HL-60 (cell line): ENCODE measurements at regions not wholly inside any gene's neighbourhood (a gene's known extent, or its start where the extent isn't known, plus 50 kb on each side); places are given as distances from the start of the nearest gene placed in this dataset.

Experiments
- DNase-seq, 2 experiments: peaks; one replicate each; pipeline ENCODE4 v3.0.0-alpha.2; 2010 to 2020; ENCODE audit warnings: low read depth in 1 of 2, low spot score in 1 of 2
- H3K27ac ChIP-seq: fragments of 250-450 bp; sonication (Bioruptor Pico); replicated peaks from 2 replicates; pipeline ENCODE4 v1.5.1; 2020; ENCODE audit warnings: mild to moderate bottlenecking, moderate library complexity
- H3K27me3 ChIP-seq: fragments of 250-450 bp; sonication (Bioruptor Pico); 2 replicates; pipeline ENCODE4 v1.5.1; 2021; ENCODE audit warnings: mild to moderate bottlenecking, moderate library complexity; ENCODE audit not compliant: insufficient read depth, poor library complexity, severe bottlenecking
- H3K4me3 ChIP-seq: replicated peaks from 2 replicates; pipeline ENCODE4 v1.5.1; 2011; ENCODE audit warnings: mild to moderate bottlenecking, control low read depth, low read length; ENCODE audit not compliant: insufficient read depth
- GABPA ChIP-seq: IDR thresholded peaks from 2 replicates; pipeline ENCODE4 v1.6.1; 2012; ENCODE audit warnings: low read depth
- POLR2AphosphoS5 ChIP-seq: IDR thresholded peaks from 2 replicates; pipeline ENCODE4 v1.6.1; 2012; ENCODE audit warnings: low read depth
- SPI1 ChIP-seq: IDR thresholded peaks from 2 replicates; pipeline ENCODE4 v1.6.1; 2012; ENCODE audit warnings: low read depth, mild to moderate bottlenecking, borderline replicate concordance
- TF ChIP-seq, protein P1 (sequence below): IDR thresholded peaks from 2 replicates; pipeline ENCODE4 v1.6.1; 2012; ENCODE audit warnings: low read depth; ENCODE audit not compliant: insufficient replicate concordance
- TF ChIP-seq, protein P2 (sequence below): IDR thresholded peaks from one replicate; pipeline ENCODE4 v1.5.1; 2011; ENCODE audit warnings: low read length, control low read depth, inconsistent platforms; ENCODE audit not compliant: insufficient read depth

GRCh38 chr5:60141119-60141518 is 247.6 kb upstream of the PDE4D start:
- no peak overlapping the region for H3K4me3 ChIP-seq
- H3K27ac ChIP-seq: no peak overlapping the region
- DNase-seq: no peak
- TF ChIP-seq SPI1: no peak
- TF ChIP-seq, protein P1, sequence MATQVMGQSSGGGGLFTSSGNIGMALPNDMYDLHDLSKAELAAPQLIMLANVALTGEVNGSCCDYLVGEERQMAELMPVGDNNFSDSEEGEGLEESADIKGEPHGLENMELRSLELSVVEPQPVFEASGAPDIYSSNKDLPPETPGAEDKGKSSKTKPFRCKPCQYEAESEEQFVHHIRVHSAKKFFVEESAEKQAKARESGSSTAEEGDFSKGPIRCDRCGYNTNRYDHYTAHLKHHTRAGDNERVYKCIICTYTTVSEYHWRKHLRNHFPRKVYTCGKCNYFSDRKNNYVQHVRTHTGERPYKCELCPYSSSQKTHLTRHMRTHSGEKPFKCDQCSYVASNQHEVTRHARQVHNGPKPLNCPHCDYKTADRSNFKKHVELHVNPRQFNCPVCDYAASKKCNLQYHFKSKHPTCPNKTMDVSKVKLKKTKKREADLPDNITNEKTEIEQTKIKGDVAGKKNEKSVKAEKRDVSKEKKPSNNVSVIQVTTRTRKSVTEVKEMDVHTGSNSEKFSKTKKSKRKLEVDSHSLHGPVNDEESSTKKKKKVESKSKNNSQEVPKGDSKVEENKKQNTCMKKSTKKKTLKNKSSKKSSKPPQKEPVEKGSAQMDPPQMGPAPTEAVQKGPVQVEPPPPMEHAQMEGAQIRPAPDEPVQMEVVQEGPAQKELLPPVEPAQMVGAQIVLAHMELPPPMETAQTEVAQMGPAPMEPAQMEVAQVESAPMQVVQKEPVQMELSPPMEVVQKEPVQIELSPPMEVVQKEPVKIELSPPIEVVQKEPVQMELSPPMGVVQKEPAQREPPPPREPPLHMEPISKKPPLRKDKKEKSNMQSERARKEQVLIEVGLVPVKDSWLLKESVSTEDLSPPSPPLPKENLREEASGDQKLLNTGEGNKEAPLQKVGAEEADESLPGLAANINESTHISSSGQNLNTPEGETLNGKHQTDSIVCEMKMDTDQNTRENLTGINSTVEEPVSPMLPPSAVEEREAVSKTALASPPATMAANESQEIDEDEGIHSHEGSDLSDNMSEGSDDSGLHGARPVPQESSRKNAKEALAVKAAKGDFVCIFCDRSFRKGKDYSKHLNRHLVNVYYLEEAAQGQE: no peak
- TF ChIP-seq POLR2AphosphoS5: no peak
- no peak for TF ChIP-seq GABPA
- TF ChIP-seq, protein P2, sequence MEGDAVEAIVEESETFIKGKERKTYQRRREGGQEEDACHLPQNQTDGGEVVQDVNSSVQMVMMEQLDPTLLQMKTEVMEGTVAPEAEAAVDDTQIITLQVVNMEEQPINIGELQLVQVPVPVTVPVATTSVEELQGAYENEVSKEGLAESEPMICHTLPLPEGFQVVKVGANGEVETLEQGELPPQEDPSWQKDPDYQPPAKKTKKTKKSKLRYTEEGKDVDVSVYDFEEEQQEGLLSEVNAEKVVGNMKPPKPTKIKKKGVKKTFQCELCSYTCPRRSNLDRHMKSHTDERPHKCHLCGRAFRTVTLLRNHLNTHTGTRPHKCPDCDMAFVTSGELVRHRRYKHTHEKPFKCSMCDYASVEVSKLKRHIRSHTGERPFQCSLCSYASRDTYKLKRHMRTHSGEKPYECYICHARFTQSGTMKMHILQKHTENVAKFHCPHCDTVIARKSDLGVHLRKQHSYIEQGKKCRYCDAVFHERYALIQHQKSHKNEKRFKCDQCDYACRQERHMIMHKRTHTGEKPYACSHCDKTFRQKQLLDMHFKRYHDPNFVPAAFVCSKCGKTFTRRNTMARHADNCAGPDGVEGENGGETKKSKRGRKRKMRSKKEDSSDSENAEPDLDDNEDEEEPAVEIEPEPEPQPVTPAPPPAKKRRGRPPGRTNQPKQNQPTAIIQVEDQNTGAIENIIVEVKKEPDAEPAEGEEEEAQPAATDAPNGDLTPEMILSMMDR: no peak
- H3K27me3 ChIP-seq: no peaks in the 10 kb centered on the region

DNA sequence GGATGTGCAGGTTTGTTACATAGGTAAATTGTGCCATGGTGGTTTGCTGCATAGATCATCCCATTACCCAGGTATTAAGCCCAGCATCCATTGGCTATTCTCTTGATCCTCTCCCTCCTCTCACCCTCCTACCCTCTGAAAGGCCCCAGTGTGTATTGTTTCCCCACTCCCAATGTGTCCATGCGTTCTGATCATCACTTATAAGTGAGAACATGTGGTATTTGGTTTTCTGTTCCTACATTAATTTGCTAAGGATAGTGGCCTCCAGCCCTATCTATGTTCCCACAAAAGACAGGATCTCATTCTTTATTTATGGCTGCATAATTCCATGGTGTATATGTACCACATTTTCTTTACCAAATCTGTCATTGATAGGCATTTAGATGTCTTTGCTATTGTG is 243.3 kb upstream of the PDE4D start:
- Histone ChIP-seq H3K27me3 (no peaks in the 10 kb centered on the region), H3K4me3 (no peak overlapping the region), H3K27ac (no peak overlapping the region)
- TF ChIP-seq GABPA (no peak), POLR2AphosphoS5 (no peak), SPI1 (no peak)
- TF ChIP-seq, protein P2: no peak
- TF ChIP-seq, protein P1: no peak
- DNase-seq: no peak

DNA sequence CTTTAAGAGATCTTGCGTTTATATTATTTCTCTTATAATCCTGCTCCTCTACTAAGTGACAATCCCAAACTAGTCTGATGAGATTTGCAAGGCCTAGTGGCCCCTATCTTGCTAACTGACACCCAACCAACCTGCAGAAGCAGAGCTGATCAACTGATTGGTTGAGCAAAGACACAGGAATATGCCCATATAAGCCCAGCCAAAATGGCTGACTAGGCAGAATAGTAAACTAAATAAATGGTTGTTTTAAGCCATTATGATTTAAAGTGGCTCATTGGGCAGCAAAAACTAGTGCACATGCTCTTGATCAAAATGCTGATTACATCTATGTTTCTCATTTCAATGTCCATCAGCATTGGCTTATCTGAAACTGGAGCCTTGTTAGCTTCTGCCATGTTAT is 238.0 kb upstream of the PDE4D start:
- Histone ChIP-seq H3K27me3 (no peaks in the 10 kb centered on the region), H3K27ac (no peak overlapping the region), H3K4me3 (no peak overlapping the region)
- TF ChIP-seq, protein P1: no peak
- TF ChIP-seq GABPA: no peak
- no peak for DNase-seq

- no peaks in the 10 kb centered on the region for H3K27me3 ChIP-seq
- no peak for DNase-seq
- H3K27ac ChIP-seq: no peak overlapping the region
- H3K4me3 ChIP-seq: no peak overlapping the region
- TF ChIP-seq, protein P2: no peak
- TF ChIP-seq POLR2AphosphoS5: no peak
- TF ChIP-seq, protein P1: no peak
Observed at GRCh38 chr5:60125636-60126035, 232.1 kb upstream of the PDE4D start.
